ENCODE measurements at regions not wholly inside any gene's neighbourhood (a gene's known extent, or its start where the extent isn't known, plus 50 kb on each side); places are given as distances from the start of the nearest gene placed in this dataset.

- Histone ChIP-seq H3K27me3 (ENCODE audit: insufficient read depth, poor library complexity, severe bottlenecking) (no peaks in the 10 kb centered on the region), H3K27ac (ENCODE audit: poor library complexity, severe bottlenecking) (no peak overlapping the region), H3K4me1 (ENCODE audit: insufficient read depth, poor library complexity, severe bottlenecking) (no peaks in the 10 kb centered on the region), H3K4me3 (ENCODE audit: severe bottlenecking) (no peak overlapping the region), H3K36me3 (ENCODE audit: low read depth) (no peaks in the 10 kb centered on the region), H3K9me3 (ENCODE audit: severe bottlenecking) (no peaks in the 10 kb centered on the region)
- no peak for TF ChIP-seq CTCF (IDR thresholded peaks at IDR 0.05; ENCODE audit: poor library complexity, severe bottlenecking)
- DNase-seq (ENCODE audit: low spot score): no peak
- no peak for ATAC-seq (ENCODE audit: low read depth)
Observed at GRCh38 chr2:41484858-41485234, 563.0 kb upstream of the PKDCC start.

GRCh38 chr2:41486948-41487347, 560.9 kb upstream of the PKDCC start:
- ATAC-seq (ENCODE audit: low read depth): no peak
- Histone ChIP-seq H3K4me1 (ENCODE audit: insufficient read depth, poor library complexity, severe bottlenecking) (no peaks in the 10 kb centered on the region), H3K4me3 (ENCODE audit: severe bottlenecking) (no peak overlapping the region), H3K9me3 (ENCODE audit: severe bottlenecking) (no peaks in the 10 kb centered on the region), H3K27ac (ENCODE audit: poor library complexity, severe bottlenecking) (no peak overlapping the region), H3K27me3 (ENCODE audit: insufficient read depth, poor library complexity, severe bottlenecking) (no peaks in the 10 kb centered on the region), H3K36me3 (ENCODE audit: low read depth) (no peaks in the 10 kb centered on the region)
- TF ChIP-seq CTCF (IDR thresholded peaks at IDR 0.05; ENCODE audit: poor library complexity, severe bottlenecking): no peak
- no peak for DNase-seq (ENCODE audit: low spot score)

GRCh38 chr2:41488888-41489287, 558.9 kb upstream of the PKDCC start:
- H3K27ac ChIP-seq (ENCODE audit: poor library complexity, severe bottlenecking): no peak overlapping the region
- H3K9me3 ChIP-seq (ENCODE audit: severe bottlenecking): no peaks in the 10 kb centered on the region
- DNase-seq (ENCODE audit: low spot score) (no peak), ATAC-seq (ENCODE audit: low read depth) (no peak)
- H3K4me3 ChIP-seq (ENCODE audit: severe bottlenecking): no peak overlapping the region
- no peaks in the 10 kb centered on the region for H3K36me3 ChIP-seq (ENCODE audit: low read depth)
- H3K27me3 ChIP-seq (ENCODE audit: insufficient read depth, poor library complexity, severe bottlenecking): no peaks in the 10 kb centered on the region
- TF ChIP-seq CTCF (IDR thresholded peaks at IDR 0.05; ENCODE audit: poor library complexity, severe bottlenecking): no peak
- H3K4me1 ChIP-seq (ENCODE audit: insufficient read depth, poor library complexity, severe bottlenecking): no peaks in the 10 kb centered on the region

GRCh38 chr2:41489638-41490037, 558.2 kb upstream of the PKDCC start:
- H3K36me3 ChIP-seq (ENCODE audit: low read depth): no peaks in the 10 kb centered on the region
- no peaks in the 10 kb centered on the region for H3K9me3 ChIP-seq (ENCODE audit: severe bottlenecking)
- no peak for TF ChIP-seq CTCF (IDR thresholded peaks at IDR 0.05; ENCODE audit: poor library complexity, severe bottlenecking)
- no peaks in the 10 kb centered on the region for H3K4me1 ChIP-seq (ENCODE audit: insufficient read depth, poor library complexity, severe bottlenecking)
- no peak overlapping the region for H3K27ac ChIP-seq (ENCODE audit: poor library complexity, severe bottlenecking)
- no peak overlapping the region for H3K4me3 ChIP-seq (ENCODE audit: severe bottlenecking)
- no peaks in the 10 kb centered on the region for H3K27me3 ChIP-seq (ENCODE audit: insufficient read depth, poor library complexity, severe bottlenecking)
- DNase-seq (ENCODE audit: low spot score) (no peak), ATAC-seq (ENCODE audit: low read depth) (no peak)

GRCh38 chr2:41495050-41495449, 552.8 kb upstream of the PKDCC start:
- TF ChIP-seq CTCF (IDR thresholded peaks at IDR 0.05; ENCODE audit: poor library complexity, severe bottlenecking): no peak
- DNase-seq (ENCODE audit: low spot score): no peak
- no peak for ATAC-seq (ENCODE audit: low read depth)
- no peaks in the 10 kb centered on the region for H3K4me1 ChIP-seq (ENCODE audit: insufficient read depth, poor library complexity, severe bottlenecking)
- no peak overlapping the region for H3K27ac ChIP-seq (ENCODE audit: poor library complexity, severe bottlenecking)
- no peaks in the 10 kb centered on the region for H3K36me3 ChIP-seq (ENCODE audit: low read depth)
- H3K4me3 ChIP-seq (ENCODE audit: severe bottlenecking): no peak overlapping the region
- H3K27me3 ChIP-seq (ENCODE audit: insufficient read depth, poor library complexity, severe bottlenecking): no peaks in the 10 kb centered on the region
- peaks cover 5% of the 10 kb centered on the region for H3K9me3 ChIP-seq (ENCODE audit: severe bottlenecking)

Measured in RWPE2 (cell line).